ENCODE measurements at regions not wholly inside any gene's neighbourhood (a gene's known extent, or its start where the extent isn't known, plus 50 kb on each side); places are given as distances from the start of the nearest gene placed in this dataset.

DNA sequence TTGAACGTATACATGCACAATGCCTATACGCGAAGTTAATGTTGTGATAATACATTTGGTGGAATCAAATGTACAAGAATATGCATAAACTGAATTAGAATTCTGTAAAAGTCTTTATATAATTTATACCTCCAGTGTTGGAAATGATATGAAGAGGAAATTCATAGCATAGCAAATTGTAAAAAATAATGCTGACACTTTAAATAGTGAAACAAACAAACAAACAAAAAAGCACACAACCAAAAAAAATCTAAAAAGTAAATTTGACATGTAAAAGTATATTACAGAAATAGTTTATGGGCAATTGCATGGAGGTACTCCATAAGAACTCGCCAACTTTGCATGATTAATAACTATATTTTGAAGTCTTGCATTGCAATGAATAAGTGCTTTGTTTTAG, 780.9 kb downstream of the TBC1D32 start:
- H3K4me2 ChIP-seq (ENCODE audit: low read length), result no peak overlapping the region
- TF ChIP-seq SMC3 (conservative IDR thresholded peaks at IDR 0.05; ENCODE audit: poor library complexity), result no peak
- TF ChIP-seq RAD21 (conservative IDR thresholded peaks at IDR 0.05), result no peak
- no peak for TF ChIP-seq EZH2 (IDR thresholded peaks at IDR 0.05; ENCODE audit: borderline replicate concordance, insufficient read depth, low read length, poor library complexity, severe bottlenecking)
- TF ChIP-seq, protein P1, sequence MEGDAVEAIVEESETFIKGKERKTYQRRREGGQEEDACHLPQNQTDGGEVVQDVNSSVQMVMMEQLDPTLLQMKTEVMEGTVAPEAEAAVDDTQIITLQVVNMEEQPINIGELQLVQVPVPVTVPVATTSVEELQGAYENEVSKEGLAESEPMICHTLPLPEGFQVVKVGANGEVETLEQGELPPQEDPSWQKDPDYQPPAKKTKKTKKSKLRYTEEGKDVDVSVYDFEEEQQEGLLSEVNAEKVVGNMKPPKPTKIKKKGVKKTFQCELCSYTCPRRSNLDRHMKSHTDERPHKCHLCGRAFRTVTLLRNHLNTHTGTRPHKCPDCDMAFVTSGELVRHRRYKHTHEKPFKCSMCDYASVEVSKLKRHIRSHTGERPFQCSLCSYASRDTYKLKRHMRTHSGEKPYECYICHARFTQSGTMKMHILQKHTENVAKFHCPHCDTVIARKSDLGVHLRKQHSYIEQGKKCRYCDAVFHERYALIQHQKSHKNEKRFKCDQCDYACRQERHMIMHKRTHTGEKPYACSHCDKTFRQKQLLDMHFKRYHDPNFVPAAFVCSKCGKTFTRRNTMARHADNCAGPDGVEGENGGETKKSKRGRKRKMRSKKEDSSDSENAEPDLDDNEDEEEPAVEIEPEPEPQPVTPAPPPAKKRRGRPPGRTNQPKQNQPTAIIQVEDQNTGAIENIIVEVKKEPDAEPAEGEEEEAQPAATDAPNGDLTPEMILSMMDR (IDR thresholded peaks at IDR 0.05; ENCODE audit: poor library complexity, severe bottlenecking), result no peak
- no peak for TF ChIP-seq EP300 (conservative IDR thresholded peaks at IDR 0.05; ENCODE audit: poor library complexity, severe bottlenecking)
- TF ChIP-seq, protein P2, sequence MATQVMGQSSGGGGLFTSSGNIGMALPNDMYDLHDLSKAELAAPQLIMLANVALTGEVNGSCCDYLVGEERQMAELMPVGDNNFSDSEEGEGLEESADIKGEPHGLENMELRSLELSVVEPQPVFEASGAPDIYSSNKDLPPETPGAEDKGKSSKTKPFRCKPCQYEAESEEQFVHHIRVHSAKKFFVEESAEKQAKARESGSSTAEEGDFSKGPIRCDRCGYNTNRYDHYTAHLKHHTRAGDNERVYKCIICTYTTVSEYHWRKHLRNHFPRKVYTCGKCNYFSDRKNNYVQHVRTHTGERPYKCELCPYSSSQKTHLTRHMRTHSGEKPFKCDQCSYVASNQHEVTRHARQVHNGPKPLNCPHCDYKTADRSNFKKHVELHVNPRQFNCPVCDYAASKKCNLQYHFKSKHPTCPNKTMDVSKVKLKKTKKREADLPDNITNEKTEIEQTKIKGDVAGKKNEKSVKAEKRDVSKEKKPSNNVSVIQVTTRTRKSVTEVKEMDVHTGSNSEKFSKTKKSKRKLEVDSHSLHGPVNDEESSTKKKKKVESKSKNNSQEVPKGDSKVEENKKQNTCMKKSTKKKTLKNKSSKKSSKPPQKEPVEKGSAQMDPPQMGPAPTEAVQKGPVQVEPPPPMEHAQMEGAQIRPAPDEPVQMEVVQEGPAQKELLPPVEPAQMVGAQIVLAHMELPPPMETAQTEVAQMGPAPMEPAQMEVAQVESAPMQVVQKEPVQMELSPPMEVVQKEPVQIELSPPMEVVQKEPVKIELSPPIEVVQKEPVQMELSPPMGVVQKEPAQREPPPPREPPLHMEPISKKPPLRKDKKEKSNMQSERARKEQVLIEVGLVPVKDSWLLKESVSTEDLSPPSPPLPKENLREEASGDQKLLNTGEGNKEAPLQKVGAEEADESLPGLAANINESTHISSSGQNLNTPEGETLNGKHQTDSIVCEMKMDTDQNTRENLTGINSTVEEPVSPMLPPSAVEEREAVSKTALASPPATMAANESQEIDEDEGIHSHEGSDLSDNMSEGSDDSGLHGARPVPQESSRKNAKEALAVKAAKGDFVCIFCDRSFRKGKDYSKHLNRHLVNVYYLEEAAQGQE (IDR thresholded peaks at IDR 0.05; ENCODE audit: borderline replicate concordance), result no peak
- TF ChIP-seq POLR2AphosphoS5 (IDR thresholded peaks at IDR 0.05), result no peak
- no peak for TF ChIP-seq MXI1 (conservative IDR thresholded peaks at IDR 0.05; ENCODE audit: poor library complexity, severe bottlenecking)
- TF ChIP-seq TAF1 (IDR thresholded peaks at IDR 0.05; ENCODE audit: low read depth), result no peak
- no peak overlapping the region for H3K27ac ChIP-seq (ENCODE audit: low read length)

DNA sequence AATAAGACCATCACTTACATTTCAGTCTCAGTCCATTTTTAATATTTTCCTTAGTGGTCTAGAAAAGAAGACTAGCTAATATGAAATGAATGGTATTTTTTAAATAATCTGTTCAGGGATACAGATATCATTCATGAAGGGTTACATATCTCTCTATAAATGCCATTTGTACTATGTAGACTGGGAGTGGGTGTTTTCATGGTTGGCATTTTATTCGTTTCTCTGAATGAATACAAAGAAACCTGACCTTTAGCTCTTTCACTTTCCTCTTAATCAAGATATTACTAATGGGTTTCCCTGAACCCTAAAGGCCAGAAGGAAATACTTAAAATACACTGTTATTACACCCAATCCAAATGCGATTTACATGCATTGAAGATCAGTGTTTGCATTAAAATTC, 788.9 kb downstream of the TBC1D32 start:
- H3K27ac ChIP-seq (ENCODE audit: low read length), result no peak overlapping the region
- no peaks in the 10 kb centered on the region for H3K9me2 ChIP-seq (ENCODE audit: insufficient read depth, low read length)

More for the DNA sequence above, 780.9 kb downstream of the TBC1D32 start:
- H3K9me2 ChIP-seq (ENCODE audit: insufficient read depth, low read length), result no peaks in the 10 kb centered on the region
- H4K20me1 ChIP-seq (ENCODE audit: insufficient read depth), result no peaks in the 10 kb centered on the region
- no peaks in the 10 kb centered on the region for H3F3A ChIP-seq (ENCODE audit: insufficient read depth, low read length, poor library complexity, severe bottlenecking)
- H3K27me3 ChIP-seq (ENCODE audit: insufficient read depth, low read depth, low read length), result no peaks in the 10 kb centered on the region
- H2AFZ ChIP-seq (ENCODE audit: low read depth, low read length), result no peak overlapping the region
- no peaks in the 10 kb centered on the region for H3K79me2 ChIP-seq (replicated peaks; ENCODE audit: insufficient read depth, low read length)
- H3K4me3 ChIP-seq (ENCODE audit: low read length), result no peak overlapping the region
- no peak overlapping the region for H3K9ac ChIP-seq (ENCODE audit: low read length)
- H3K36me3 ChIP-seq (ENCODE audit: insufficient read depth, low read length), result no peaks in the 10 kb centered on the region
- H3K9me3 ChIP-seq (ENCODE audit: low read length), result no peaks in the 10 kb centered on the region

More for the DNA sequence above, 788.9 kb downstream of the TBC1D32 start:
- H3K36me3 ChIP-seq (ENCODE audit: insufficient read depth, low read length), result no peaks in the 10 kb centered on the region
- no peaks in the 10 kb centered on the region for H3F3A ChIP-seq (ENCODE audit: insufficient read depth, low read length, poor library complexity, severe bottlenecking)
- H3K4me2 ChIP-seq (ENCODE audit: low read length), result no peak overlapping the region
- H4K20me1 ChIP-seq (ENCODE audit: insufficient read depth), result no peaks in the 10 kb centered on the region
- H3K79me2 ChIP-seq (replicated peaks; ENCODE audit: insufficient read depth, low read length), result no peaks in the 10 kb centered on the region
- no peak overlapping the region for H3K4me3 ChIP-seq (ENCODE audit: low read length)
- H3K9ac ChIP-seq (ENCODE audit: low read length), result no peak overlapping the region
- no peaks in the 10 kb centered on the region for H3K9me3 ChIP-seq (ENCODE audit: low read length)
- TF ChIP-seq MXI1 (conservative IDR thresholded peaks at IDR 0.05; ENCODE audit: poor library complexity, severe bottlenecking) (no peak), POLR2AphosphoS5 (IDR thresholded peaks at IDR 0.05) (no peak), SMC3 (conservative IDR thresholded peaks at IDR 0.05; ENCODE audit: poor library complexity) (no peak), TAF1 (IDR thresholded peaks at IDR 0.05; ENCODE audit: low read depth) (no peak), EP300 (conservative IDR thresholded peaks at IDR 0.05; ENCODE audit: poor library complexity, severe bottlenecking) (no peak), EZH2 (IDR thresholded peaks at IDR 0.05; ENCODE audit: borderline replicate concordance, insufficient read depth, low read length, poor library complexity, severe bottlenecking) (no peak), RAD21 (conservative IDR thresholded peaks at IDR 0.05) (no peak)
- TF ChIP-seq, protein P1 (IDR thresholded peaks at IDR 0.05; ENCODE audit: poor library complexity, severe bottlenecking), result no peak
- TF ChIP-seq, protein P2 (IDR thresholded peaks at IDR 0.05; ENCODE audit: borderline replicate concordance), result no peak
- no peaks in the 10 kb centered on the region for H3K27me3 ChIP-seq (ENCODE audit: insufficient read depth, low read depth, low read length)
- no peak overlapping the region for H2AFZ ChIP-seq (ENCODE audit: low read depth, low read length)

Measured in neural cell (in vitro differentiated cells).